GM18505 (cell line): ENCODE measurements at regions not wholly inside any gene's neighbourhood (a gene's known extent, or its start where the extent isn't known, plus 50 kb on each side); places are given as distances from the start of the nearest gene placed in this dataset.

Source experiments
- ATAC-seq: cut with Tn5 transposase; IDR thresholded peaks from one replicate; pipeline ENCODE4 v1.9.1; 2021; ENCODE audit not compliant: unreplicated experiment
- POLR2A ChIP-seq: IDR thresholded peaks from 4 replicates; pipeline ENCODE4 v1.6.1; 2011; ENCODE audit warnings: borderline replicate concordance; ENCODE audit not compliant: insufficient read depth, insufficient read length; ENCODE audit errors: extremely low read depth

DNA sequence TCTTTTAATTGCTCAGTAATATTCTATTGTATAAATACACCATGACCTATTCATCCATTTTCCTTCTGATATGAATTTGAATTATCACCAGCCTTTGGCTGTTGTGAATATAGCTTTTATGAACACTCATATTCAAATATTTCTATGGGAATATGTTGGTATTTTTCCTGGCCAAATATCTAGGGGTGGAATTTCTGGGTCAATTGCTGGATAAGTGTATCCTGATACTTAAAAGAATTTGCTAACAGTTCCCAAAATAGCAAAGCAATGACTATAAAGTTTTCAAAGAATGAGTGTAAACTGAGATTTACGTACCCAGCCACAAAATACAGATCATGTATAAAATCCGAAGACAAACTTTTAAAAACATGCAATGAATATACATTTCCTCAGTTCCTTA lies 148.7 kb upstream of the CLEC14A start:
- no peak for ATAC-seq
- no peak for TF ChIP-seq POLR2A

DNA sequence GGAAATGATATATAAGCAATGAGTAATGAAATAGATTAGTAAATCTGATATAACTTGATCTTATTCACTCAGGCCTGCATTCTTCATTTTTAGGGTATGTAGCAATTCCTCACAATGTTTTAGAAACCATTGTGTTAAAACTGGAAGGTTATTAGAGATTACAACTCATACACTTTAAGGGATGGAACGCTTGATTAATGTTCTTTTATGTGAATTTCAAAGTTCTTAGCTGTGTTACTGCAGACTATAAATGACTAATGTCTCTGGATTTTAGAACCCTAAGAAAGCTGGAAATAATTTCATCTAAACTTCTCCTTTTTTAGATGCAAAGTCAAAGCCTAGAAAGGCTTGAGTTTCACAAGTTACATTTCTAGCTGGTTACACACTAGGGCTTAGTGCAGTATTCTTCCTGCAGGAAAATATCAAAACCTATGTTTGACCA lies 148.2 kb upstream of the CLEC14A start:
- TF ChIP-seq POLR2A = no peak
- no peak for ATAC-seq

- no peak for TF ChIP-seq POLR2A
- no peak for ATAC-seq
These were observed 144.9 kb upstream of the CLEC14A start for GRCh38 chr14:38400751-38401150.

GRCh38 chr14:38399652-38400051 lies 143.8 kb upstream of the CLEC14A start:
- no peak for ATAC-seq
- TF ChIP-seq POLR2A = no peak

- TF ChIP-seq POLR2A = no peak
- ATAC-seq = no peak
These were observed 138.9 kb upstream of the CLEC14A start for GRCh38 chr14:38394767-38395166.

- no peak for TF ChIP-seq POLR2A
- no peak for ATAC-seq
These were observed 138.2 kb upstream of the CLEC14A start for GRCh38 chr14:38394064-38394463.

DNA sequence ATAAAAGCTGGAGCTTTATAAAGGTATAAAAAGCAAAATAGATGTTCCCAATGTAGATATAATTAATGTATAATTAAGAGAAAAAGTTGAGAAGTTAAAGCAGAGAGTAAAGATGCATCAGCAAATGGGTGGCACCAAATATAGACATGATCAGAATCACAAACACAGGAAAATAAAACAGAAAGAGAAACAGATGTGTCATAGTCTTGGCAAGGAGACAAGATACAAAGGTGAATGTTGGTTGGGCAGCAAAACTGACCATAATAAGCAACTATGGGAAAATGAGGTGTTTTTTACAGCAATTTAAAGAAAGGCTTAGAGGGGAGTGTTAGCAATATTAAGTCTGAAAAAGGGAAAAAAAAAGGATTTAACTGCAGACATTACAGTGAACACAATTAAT lies 135.4 kb upstream of the CLEC14A start:
- no peak for TF ChIP-seq POLR2A
- no peak for ATAC-seq

- no peak for TF ChIP-seq POLR2A
These were observed 133.8 kb upstream of the CLEC14A start for GRCh38 chr14:38389681-38390080.

GRCh38 chr14:38387821-38388220 lies 131.9 kb upstream of the CLEC14A start:
- no peak for TF ChIP-seq POLR2A
- ATAC-seq = no peak

More at GRCh38 chr14:38389681-38390080, 133.8 kb upstream of the CLEC14A start:
- ATAC-seq = no peak

DNA sequence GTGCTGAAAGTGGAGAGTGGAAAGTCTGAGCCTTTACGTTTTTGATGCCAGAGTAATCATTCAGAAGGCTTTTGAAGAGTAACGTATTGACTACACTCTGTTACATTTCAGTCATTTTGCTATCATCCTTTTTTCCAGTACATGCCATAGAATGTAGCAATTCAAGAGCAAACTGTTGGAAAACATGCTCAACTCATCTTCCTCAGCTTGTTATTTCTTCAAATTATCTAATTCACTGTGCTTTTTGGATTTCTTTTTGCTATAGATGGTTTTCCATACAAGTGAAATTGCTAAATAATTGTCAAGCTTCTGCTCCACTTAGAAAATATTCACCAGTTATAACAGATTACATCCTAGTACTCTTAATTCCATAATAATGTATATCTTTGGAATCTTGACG lies 129.9 kb upstream of the CLEC14A start:
- ATAC-seq = no peak
- no peak for TF ChIP-seq POLR2A

DNA sequence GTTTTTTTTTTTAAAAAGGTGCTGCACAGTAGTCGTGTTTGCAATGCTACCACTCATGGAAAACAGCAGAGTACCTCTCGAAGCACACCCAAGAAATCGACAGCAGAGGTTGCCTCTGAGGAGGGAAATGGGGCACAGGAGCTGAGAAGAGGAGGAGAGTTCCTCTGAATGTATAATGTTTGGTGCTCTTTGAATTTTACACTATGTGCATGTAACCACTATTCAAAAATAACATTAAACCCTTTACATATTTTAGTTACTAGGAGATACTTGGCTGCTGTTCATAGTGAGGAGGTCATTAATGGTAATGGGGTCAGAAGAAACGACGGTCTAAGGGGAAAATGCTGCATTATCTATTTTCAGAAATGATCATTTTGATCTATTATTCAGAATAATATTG lies 129.4 kb upstream of the CLEC14A start:
- TF ChIP-seq POLR2A = no peak
- ATAC-seq = no peak

DNA sequence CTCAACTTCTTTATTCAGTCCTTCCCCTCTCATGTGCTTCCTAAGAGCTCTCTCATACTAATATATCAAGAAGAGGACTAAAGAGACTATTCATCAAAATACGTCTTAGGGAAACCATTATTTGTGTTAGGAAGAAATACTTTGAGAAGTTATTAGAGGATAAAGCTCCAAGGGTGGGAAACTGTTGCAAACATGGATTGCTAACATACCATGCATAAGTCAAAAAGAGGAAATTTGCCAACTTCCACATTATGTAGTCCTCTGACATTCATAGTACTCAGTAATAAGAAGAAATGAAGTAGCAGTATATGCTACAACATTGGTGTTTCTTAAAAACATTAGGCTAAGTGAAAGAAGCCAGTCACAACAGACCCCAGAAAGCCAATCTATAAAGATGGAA lies 128.8 kb upstream of the CLEC14A start:
- ATAC-seq = no peak
- TF ChIP-seq POLR2A = no peak

DNA sequence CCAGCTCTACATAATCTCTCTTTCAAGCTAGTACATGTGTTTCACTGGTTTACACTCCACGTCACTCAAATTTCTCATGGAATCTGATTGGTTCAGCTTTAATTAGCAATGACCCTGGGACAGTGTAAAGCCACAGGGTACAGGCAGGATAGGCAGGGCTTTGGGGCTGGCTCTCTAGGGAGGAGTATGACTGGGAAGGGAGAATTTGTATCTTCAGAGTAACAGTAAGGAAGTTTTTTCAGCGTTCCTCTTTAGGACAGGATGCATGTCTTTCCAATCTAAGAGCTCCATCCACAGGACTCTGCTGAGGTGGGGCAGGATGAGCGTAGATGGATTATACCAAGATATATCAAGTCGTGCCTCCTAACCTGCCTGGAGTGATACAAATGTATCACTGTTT lies 112.0 kb upstream of the CLEC14A start:
- ATAC-seq = no peak
- TF ChIP-seq POLR2A = no peak

DNA sequence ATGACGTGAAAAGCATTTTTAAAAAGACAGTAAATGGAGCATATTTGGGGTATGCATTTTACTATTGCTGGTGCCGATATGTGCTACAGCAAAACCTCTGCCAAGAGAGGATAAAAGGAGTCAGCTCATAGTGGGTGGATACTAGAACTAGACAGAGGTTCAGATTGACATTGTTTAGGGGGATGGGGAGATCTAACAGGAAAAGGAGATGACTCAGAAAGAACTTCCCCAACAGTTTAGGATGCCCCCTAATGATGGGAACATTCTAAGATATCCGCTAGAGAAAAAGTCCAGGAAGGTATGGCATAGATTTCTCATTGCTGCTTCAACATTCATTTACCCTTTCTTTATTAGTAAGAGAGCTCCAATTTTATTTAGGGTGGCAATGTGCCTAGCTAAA lies 110.5 kb upstream of the CLEC14A start:
- no peak for TF ChIP-seq POLR2A
- no peak for ATAC-seq

GRCh38 chr14:38363217-38363616 lies 107.3 kb upstream of the CLEC14A start:
- no peak for ATAC-seq
- no peak for TF ChIP-seq POLR2A
